Mammary epithelial cell (primary cell): ENCODE measurements at regions not wholly inside any gene's neighbourhood (a gene's known extent, or its start where the extent isn't known, plus 50 kb on each side); places are given as distances from the start of the nearest gene placed in this dataset.

Source experiments
- EZH2 ChIP-seq: IDR thresholded peaks from 2 replicates; pipeline ENCODE4 v1.6.1; 2012; ENCODE audit warnings: low read length, inconsistent platforms, borderline replicate concordance
- TF ChIP-seq, protein P1 (sequence below), 2 donors: IDR thresholded peaks in 1 of 2; conservative IDR thresholded peaks in 1 of 2; 2 replicates each; pipeline ENCODE4 v1.5.1; 2011 to 2012; ENCODE audit warnings: inconsistent platforms in 2 of 2, low read length in 2 of 2, mild to moderate bottlenecking in 2 of 2, control low read depth in 1 of 2, low read depth in 1 of 2; ENCODE audit not compliant: insufficient read depth in 1 of 2; ENCODE audit errors: extremely low read depth in 1 of 2

DNA sequence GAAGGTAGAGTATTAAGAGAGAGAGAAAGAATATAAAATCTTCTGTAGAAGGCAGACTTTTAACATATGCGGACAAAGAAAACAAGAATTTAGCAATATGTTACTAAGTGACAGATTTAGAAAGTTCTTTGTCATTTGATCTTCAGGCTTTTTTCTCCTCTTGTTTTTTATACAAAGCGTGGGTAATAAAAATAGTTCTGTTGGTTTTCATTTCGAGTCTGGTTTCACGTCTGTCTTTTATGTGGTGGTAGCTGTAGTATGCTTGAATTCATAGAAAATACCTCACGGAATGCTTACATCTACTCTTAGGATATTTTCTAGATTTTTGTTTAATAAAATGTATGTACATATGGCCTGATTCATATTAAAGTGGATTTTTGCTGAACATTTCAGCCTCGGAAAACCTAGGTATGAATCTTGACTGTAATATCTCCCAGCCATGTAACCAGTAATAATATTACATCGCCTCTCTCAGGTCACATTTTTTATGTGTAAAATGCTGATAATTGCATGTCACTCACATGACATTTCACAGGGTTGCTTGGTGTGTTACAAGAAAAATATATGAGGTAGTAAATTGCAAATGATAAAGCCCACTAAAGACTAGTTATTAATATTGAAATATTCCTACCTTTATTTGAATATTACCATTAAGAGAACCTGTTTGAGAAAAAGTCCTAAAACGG lies 72.5 kb upstream of the TAF11L2 start:
- TF ChIP-seq, protein P1, sequence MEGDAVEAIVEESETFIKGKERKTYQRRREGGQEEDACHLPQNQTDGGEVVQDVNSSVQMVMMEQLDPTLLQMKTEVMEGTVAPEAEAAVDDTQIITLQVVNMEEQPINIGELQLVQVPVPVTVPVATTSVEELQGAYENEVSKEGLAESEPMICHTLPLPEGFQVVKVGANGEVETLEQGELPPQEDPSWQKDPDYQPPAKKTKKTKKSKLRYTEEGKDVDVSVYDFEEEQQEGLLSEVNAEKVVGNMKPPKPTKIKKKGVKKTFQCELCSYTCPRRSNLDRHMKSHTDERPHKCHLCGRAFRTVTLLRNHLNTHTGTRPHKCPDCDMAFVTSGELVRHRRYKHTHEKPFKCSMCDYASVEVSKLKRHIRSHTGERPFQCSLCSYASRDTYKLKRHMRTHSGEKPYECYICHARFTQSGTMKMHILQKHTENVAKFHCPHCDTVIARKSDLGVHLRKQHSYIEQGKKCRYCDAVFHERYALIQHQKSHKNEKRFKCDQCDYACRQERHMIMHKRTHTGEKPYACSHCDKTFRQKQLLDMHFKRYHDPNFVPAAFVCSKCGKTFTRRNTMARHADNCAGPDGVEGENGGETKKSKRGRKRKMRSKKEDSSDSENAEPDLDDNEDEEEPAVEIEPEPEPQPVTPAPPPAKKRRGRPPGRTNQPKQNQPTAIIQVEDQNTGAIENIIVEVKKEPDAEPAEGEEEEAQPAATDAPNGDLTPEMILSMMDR (conservative IDR thresholded peaks at IDR 0.05 in 1 of 2, IDR thresholded peaks at IDR 0.05 in 1 of 2; ENCODE audit: extremely low read depth in 1 of 2, insufficient read depth in 1 of 2, low read depth in 1 of 2, low read length in 2 of 2) = no peak
- no peak for TF ChIP-seq EZH2
